ENCODE measurements at regions not wholly inside any gene's neighbourhood (a gene's known extent, or its start where the extent isn't known, plus 50 kb on each side); places are given as distances from the start of the nearest gene placed in this dataset.

DNA sequence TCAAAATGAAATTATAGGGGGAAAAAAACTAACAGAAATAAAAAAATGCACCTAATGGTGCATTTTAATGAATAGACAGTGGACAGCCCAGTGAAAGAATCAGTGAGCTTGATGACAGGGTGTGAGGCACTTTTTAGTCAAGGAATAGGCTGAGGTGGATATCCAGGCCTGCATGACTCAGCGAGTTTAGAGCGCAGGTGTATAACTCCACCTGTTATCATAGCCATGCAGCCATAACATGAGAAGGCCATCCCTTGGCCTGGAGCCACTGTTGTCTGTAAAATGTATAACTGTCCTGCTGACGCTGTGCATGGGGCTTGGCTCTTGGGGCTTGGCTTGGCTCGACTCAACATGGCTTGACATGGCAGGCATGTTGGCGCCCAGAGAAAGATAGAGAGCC lies 331.5 kb upstream of the NOX3 start:
- TF ChIP-seq, protein P1, sequence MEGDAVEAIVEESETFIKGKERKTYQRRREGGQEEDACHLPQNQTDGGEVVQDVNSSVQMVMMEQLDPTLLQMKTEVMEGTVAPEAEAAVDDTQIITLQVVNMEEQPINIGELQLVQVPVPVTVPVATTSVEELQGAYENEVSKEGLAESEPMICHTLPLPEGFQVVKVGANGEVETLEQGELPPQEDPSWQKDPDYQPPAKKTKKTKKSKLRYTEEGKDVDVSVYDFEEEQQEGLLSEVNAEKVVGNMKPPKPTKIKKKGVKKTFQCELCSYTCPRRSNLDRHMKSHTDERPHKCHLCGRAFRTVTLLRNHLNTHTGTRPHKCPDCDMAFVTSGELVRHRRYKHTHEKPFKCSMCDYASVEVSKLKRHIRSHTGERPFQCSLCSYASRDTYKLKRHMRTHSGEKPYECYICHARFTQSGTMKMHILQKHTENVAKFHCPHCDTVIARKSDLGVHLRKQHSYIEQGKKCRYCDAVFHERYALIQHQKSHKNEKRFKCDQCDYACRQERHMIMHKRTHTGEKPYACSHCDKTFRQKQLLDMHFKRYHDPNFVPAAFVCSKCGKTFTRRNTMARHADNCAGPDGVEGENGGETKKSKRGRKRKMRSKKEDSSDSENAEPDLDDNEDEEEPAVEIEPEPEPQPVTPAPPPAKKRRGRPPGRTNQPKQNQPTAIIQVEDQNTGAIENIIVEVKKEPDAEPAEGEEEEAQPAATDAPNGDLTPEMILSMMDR (conservative IDR thresholded peaks at IDR 0.05; ENCODE audit: low read length): no peak
- TF ChIP-seq EZH2phosphoT487 (IDR thresholded peaks at IDR 0.05; ENCODE audit: borderline replicate concordance, low read depth, low read length): no peak

All from OCI-LY7 (cell line).